HG03342 (cell line): ENCODE measurements at regions not wholly inside any gene's neighbourhood (a gene's known extent, or its start where the extent isn't known, plus 50 kb on each side); places are given as distances from the start of the nearest gene placed in this dataset.

Source experiments
- ATAC-seq: cut with Tn5 transposase; IDR thresholded peaks from one replicate; pipeline ENCODE4 v1.9.1; 2021; ENCODE audit warnings: mild to moderate bottlenecking, moderate library complexity; ENCODE audit not compliant: unreplicated experiment

DNA sequence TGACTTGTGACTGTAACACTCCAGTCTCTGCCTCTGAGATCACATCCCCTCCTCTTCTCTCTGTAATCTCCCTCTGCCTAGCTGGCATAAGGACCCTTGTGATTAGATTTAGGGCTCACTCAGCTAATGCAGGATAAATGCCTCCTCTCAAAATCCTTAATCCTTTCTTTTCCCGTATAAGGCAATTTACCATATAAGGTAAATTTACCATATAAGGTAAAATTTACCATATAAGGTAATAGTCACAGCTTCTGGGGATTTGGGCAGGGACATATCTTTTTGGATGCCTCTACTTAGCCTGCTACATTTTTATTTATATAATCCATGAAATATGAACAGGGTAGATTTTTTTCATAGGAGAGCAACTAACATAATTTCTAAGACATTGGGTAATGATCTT lies 318.0 kb upstream of the PUM3 start:
- no peak for ATAC-seq

GRCh38 chr9:3157011-3157410 lies 313.1 kb upstream of the PUM3 start:
- ATAC-seq: no peak

DNA sequence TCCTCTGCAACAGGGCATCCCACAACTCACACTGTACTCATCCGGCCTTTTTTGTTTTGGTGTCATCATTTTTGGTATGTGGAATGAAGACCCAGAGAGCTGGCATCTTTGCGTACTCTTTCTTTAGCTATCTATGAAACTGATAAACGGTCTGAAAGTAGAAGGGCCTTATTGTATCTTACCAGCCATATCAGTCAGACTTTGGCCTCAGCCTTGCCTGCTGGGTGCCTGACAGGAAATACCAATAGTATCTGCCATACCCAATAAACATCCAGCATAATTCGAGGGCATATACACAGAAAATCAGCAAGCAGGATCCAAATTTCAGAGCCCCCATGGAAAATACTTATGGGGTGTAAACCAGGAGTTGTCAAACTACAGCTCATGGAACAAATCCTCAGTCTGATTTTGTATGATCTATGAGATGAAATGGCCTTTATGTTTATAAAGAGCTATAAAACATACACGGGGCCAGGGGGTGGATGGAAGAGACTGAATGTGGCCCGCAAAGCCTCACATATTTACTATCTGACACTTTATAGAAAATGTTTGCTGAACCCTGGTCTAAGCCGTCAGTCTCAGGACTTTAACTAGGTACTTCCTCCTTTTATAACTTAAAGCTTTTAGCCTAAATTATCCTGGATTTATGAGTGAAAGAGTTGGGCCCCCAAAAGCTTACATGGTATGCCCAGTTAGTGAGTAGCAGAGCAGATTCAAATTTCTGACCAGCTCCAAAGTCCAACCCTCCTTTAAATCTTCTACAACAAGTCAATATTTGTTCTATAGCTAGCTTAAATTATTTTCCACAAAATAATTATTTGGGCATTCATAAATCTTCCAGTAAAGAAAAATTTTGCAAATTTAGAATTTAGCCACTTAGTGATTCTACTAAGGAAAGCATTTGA lies 308.0 kb upstream of the PUM3 start:
- no peak for ATAC-seq

- no peak for ATAC-seq
These were observed 306.2 kb upstream of the PUM3 start for GRCh38 chr9:3150074-3150473.

DNA sequence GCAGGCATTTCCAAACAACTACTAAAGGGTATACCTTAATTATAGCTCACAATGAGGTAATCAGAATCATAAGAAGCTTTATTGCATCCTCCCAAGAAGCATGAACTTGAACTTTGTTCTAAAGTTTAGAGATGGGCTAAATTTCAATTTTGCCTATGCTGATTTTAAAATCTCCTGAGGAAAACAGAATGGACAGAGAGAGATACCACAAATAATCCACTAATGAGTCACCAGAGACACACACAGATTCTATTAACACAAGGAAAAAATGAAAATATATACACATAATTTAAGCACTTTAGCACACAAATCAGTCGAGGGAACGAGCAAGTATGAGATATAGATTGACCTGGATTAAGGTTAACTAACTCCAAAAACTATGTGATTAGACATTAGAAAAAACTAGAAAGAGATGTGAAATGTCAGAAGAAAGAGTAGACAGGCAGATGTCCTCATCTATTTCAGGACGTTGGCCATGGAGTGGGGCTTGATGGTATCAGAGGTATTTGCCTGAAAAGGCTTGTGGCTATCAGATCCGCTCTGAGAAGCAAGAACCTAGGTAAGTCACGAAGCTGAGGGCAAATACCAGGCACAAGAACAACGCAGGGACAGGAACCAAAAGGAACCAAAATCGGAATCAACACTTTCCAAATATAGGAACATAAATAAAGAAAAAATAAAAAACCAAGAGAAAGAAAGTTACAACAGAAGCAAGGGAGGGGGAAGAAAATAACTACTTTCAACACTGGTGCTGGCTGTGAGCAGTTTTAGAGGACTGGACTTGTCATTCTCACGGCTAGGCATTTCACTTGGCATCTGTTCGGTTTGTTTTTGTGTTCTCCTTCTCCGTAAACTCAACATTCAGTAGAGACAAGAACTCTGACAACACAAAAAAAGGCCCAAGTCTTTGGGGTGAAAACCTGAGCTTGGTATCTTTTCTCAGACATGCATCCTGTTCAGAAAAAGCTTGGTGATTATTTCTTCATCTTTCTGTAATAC lies 294.6 kb upstream of the PUM3 start:
- ATAC-seq: no peak

- no peak for ATAC-seq
These were observed 293.4 kb upstream of the PUM3 start for GRCh38 chr9:3137347-3137695.

GRCh38 chr9:3136686-3137346 lies 292.9 kb upstream of the PUM3 start:
- no peak for ATAC-seq

- ATAC-seq: no peak
These were observed 292.3 kb upstream of the PUM3 start for GRCh38 chr9:3136230-3136629.

GRCh38 chr9:3127564-3127963 lies 283.7 kb upstream of the PUM3 start:
- ATAC-seq: no peak

- no peak for ATAC-seq
These were observed 281.9 kb upstream of the PUM3 start for GRCh38 chr9:3125602-3126405.

DNA sequence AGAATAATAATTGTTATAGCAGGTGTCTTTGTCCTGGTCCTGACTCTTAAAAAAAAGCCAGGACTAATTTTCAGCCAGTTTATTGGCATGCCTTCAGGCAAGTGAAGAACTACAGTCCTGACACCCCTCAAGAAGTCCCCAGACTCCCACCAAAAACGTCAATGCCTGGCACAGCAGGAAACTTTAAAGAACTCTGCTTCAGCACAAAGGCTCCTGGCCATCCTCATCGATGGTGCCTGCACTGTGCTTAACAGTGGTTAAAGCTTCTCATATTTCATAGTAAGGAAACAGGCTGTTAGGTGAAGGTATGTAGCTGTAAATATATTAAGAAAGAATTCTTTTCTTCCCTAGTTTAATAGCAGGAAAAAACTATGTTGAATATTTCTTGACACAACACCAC lies 280.1 kb upstream of the PUM3 start:
- no peak for ATAC-seq

DNA sequence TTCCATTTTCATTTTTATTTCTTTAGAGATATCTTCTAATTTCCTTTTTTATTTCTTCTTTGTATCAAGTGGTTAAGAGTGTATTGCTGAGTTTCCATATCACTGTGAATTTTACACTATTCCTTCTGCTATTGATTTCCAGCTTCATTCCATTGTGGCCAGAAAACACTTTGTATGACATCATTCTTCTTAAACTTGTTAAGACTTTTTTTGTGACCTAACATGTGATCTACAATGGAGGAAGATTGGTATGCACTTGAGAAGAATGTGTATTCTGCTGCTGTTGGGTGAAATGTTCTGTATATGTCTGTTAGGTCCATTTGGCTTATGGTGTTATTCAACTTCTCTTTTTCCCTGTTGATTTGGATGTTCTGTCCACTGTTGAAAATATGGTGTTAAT lies 274.2 kb upstream of the PUM3 start:
- ATAC-seq: no peak

DNA sequence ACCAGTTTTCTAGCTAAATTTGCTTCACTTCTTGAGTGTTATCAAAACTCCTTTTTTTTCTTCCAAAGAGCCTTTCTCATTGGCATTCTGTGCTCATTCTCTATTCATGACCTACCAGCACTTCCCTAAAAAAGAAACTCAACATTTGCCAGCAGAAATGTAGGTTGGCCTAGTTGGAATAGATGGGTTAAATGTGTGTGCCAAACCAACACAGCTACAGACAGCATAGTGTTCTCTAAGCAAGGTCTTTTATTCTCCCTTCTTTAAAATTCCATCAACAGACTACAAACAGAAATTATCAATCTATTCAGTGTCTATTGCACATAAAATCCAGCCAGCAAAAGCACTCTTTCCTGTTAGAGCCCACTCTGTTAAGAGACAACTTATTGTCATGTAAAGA lies 255.8 kb upstream of the PUM3 start:
- ATAC-seq: no peak

- ATAC-seq: no peak
These were observed 244.3 kb upstream of the PUM3 start for GRCh38 chr9:3088219-3088618.

- ATAC-seq: no peak
These were observed 243.8 kb upstream of the PUM3 start for GRCh38 chr9:3087697-3088096.

- ATAC-seq: no peak
These were observed 237.1 kb upstream of the PUM3 start for GRCh38 chr9:3080951-3081350.

GRCh38 chr9:3074247-3074646 lies 230.4 kb upstream of the PUM3 start:
- no peak for ATAC-seq

- no peak for ATAC-seq
These were observed 222.7 kb upstream of the PUM3 start for GRCh38 chr9:3066591-3066990.

GRCh38 chr9:3059781-3060468 lies 216.0 kb upstream of the PUM3 start:
- ATAC-seq: no peak

DNA sequence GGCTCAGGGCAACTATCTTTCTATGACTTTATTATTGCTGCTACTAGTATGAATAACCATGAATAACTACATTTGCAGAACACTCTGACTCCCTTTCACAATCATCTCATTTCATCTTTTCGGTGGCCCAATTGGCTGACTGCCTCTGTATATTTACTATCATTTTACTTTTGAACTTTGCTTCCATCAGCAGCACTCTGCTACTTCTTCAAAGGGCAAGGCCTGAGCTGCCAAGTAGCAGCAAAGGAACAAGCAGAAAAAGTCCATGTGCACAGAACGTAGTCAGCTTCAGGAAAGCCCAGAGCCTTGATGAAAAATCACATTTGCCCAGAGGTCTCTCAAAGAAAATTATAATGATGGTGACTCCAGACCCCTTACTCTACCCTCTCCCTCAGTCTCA lies 214.5 kb upstream of the PUM3 start:
- no peak for ATAC-seq
